Activated CD8-positive, alpha-beta T cell treated with anti-CD3 and anti-CD28 coated beads, Interleukin-2, amount 10 ng/mL, durations not matched to agents 7 days and 5 days (primary cell): ENCODE measurements at regions not wholly inside any gene's neighbourhood (a gene's known extent, or its start where the extent isn't known, plus 50 kb on each side); places are given as distances from the start of the nearest gene placed in this dataset.
A peak's percentile ranks its signal among the peaks of the same experiment; 100 is the strongest.
"Not testable (repeated sequence)": the region's sequence is repeated elsewhere in the genome, so short reads cannot be mapped to it uniquely, and the experiment has no call there.

ENCODE experiments used
- ATAC-seq: fragments of 150-1000 bp; cut with Tn5 transposase; one replicate; pipeline ENCODE4 v1.10.0; 2021; ENCODE audit warnings: moderate library complexity
- CTCF ChIA-PET: fragments of 350-600 bp; sonication (Branson Sonifier 250); formaldehyde crosslinking; loops from one replicate; lab custom pipeline; 2021; ENCODE audit warnings: antibody characterized with exemption; lab: Charles Lee
- POLR2A ChIA-PET: fragments of 350-600 bp; sonication (Branson Sonifier 250); formaldehyde crosslinking; loops from one replicate; lab custom pipeline; 2021; ENCODE audit warnings: antibody characterized with exemption; lab: Charles Lee
- DNase-seq: peaks from one replicate; pipeline ENCODE4 v3.0.0-alpha.2; 2020
- H3K27ac Mint-ChIP-seq: one replicate; pipeline ENCODE4 v1.8.0; 2021; ENCODE audit warnings: mild to moderate bottlenecking, mixed read lengths
- H3K27me3 Mint-ChIP-seq: one replicate; pipeline ENCODE4 v1.8.0; 2021; ENCODE audit warnings: low read depth, mixed read lengths
- H3K36me3 Mint-ChIP-seq: one replicate; pipeline ENCODE4 v1.8.0; 2021; ENCODE audit warnings: low read depth, mixed read lengths
- H3K4me1 Mint-ChIP-seq: one replicate; pipeline ENCODE4 v1.8.0; 2021; ENCODE audit warnings: low read depth, mixed read lengths
- H3K4me3 Mint-ChIP-seq: one replicate; pipeline ENCODE4 v1.8.0; 2021; ENCODE audit warnings: mild to moderate bottlenecking, mixed read lengths
- H3K9me3 Mint-ChIP-seq: one replicate; pipeline ENCODE4 v1.8.0; 2022; ENCODE audit warnings: mixed read lengths; ENCODE audit not compliant: insufficient read depth

DNA sequence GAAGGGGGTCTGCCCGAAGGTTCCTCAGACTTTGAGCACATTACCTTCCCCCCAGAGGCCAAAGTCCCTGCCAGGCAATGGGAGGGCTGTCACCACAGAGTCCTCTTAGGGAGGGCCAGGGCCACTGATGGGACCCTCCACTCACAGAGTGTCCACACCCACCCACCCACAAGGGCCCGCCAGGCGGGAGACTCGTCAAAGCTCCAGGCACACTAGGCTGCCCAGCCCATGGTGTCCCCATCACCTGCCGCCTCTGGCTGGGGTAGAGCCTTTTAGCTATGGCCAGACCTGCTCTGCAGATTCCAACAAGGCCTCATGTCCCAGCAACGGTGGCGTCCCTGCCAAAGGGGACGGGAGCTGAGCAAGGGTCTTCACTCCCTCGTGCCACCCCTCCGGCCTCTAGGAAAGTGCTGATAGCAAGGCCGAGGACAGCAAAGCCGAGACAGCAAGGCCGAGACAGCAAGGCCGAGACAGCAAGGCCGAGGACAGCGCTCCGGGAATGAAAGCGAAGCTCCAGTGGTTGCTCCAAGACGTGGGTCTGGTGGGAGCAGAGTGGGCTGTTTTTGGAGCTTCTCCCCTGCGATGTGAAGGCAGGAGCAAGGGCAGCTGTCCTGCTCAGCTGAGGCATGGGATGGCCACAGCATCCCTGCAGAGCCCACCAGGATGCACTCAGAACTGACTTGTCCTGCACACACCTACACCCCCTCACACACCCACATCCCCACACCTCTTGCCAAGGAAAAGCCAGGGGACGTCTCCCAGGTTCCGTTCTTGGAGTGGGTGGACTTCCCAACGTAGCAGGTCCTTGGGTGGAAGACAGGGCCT is 123.4 kb downstream of the CRYAA start:
- no peak overlapping the region for H3K4me3 Mint-ChIP-seq
- POLR2A ChIA-PET, result no interaction called here
- no peak for DNase-seq
- ATAC-seq, result no peak
- H3K27me3 Mint-ChIP-seq, result peaks cover 13% of the 10 kb centered on the region
- no peak overlapping the region for H3K27ac Mint-ChIP-seq
- peaks cover 10% of the 10 kb centered on the region for H3K4me1 Mint-ChIP-seq
- no peaks in the 10 kb centered on the region for H3K36me3 Mint-ChIP-seq
- H3K9me3 Mint-ChIP-seq, result no peaks in the 10 kb centered on the region
- CTCF ChIA-PET, result no interaction called here

DNA sequence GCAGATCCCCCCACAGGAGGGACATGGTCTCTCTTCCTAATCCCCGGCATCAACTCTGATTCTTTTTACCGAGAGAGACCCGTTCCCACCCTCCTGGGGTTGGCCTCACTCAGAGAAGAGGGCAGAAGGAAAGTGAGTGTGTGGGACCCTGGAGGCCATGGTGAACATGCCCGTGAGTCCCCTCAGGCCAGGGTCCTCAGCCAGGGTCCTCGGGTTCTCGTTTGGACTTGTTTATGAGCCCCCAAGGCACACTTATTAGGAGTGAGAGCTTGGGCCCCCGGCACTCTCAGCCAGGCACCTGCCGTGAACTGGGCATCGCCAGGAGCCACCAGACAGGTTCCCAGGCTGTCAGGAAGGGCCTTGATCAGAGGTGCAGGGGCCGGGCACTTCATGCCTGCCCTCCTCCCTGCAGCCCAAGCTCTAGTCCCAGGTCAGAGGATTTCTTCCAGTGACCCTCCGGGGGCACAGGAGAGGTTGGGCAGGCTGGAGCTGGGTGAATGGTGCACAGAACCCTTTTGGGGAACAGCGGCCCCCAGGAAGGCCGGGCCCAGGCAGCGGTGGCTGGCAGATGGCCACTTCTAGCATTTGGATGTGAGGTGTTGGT is 122.6 kb downstream of the CRYAA start:
- Mint-ChIP-seq H3K9me3 (no peaks in the 10 kb centered on the region), H3K4me1 (peaks cover 16% of the 10 kb centered on the region), H3K4me3 (no peak overlapping the region), H3K27me3 (peaks cover 13% of the 10 kb centered on the region), H3K27ac (no peak overlapping the region), H3K36me3 (no peaks in the 10 kb centered on the region)
- no peak for ATAC-seq
- ChIA-PET POLR2A (no interaction called here), CTCF (no interaction called here)
- no peak for DNase-seq

DNA sequence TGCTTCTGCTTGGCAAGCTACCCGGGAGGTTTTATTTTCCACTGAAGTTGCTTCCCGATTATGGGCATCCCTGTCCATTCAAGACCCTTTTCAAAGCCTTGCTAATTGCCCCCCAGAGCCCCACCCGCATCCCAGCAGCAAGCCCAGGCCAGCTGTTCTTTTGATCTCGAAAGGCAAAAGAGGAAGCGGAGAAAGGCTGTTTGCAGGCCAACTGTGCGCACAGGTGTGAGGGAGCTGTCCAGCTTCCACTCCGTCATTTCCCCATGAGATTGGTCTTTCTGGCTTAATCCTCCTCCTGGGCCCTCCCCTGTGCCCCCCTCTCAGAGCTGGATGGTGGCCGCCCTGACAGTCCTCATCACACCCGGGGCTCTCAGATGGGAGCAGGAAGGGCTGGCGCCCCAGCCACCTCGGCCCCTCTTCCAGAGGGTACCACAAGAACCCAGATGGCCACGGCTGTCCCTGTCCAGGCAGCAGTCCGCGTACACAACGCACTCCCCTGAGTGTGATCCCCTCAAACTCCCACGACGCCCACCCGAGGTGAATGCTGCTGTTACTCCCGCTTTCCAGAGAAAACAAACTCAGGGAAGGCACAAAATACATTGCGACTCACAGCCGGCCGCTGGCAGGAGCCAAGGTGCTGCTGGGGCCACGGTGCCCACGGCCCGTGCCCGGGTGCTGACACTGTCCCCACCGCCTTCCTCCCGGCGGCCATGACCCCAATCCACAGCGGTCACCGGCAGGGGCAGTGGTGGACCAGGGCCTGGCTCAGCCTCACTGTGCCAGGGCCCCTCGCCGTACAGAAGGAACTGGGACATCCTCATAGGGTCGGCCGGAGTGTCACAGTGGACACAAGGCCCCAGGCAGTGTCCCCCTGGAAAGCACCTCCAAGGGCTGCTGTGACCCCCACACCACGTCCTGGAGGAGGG is 121.9 kb downstream of the CRYAA start:
- Mint-ChIP-seq H3K4me1 (peaks cover 16% of the 10 kb centered on the region), H3K9me3 (no peaks in the 10 kb centered on the region), H3K27me3 (peaks cover 13% of the 10 kb centered on the region), H3K4me3 (no peak overlapping the region), H3K36me3 (no peaks in the 10 kb centered on the region), H3K27ac (no peak overlapping the region)
- no peak for DNase-seq
- no peak for ATAC-seq
- POLR2A ChIA-PET, result no interaction called here
- CTCF ChIA-PET, result no interaction called here

GRCh38 chr21:43289966-43290365 is 121.2 kb downstream of the CRYAA start:
- no peak overlapping the region for H3K4me3 Mint-ChIP-seq
- no peaks in the 10 kb centered on the region for H3K36me3 Mint-ChIP-seq
- H3K27ac Mint-ChIP-seq, result no peak overlapping the region
- DNase-seq, result no peak
- CTCF ChIA-PET, result no interaction called here
- peaks cover 16% of the 10 kb centered on the region for H3K4me1 Mint-ChIP-seq
- ATAC-seq, result no peak
- POLR2A ChIA-PET, result no interaction called here
- peaks cover 7% of the 10 kb centered on the region for H3K27me3 Mint-ChIP-seq
- no peaks in the 10 kb centered on the region for H3K9me3 Mint-ChIP-seq

DNA sequence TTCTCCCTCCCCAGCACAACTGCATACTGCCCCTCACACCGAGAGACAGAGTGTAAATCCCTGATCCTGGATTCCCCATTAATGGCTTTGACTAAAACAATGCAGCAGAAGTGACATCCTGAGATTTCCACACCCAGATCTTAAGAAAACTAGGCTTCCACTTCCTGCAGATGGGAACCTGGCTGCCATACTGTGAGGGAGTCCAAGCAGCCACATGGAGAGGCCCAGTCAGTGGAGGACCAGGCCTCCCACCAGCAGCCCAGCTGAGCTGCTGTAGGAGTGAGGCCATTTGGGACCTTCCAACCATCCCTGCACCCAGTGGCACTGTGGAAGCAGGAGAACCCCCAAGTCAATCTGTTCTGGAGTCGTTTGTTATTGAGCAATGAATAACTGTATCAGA is 120.6 kb downstream of the CRYAA start:
- ATAC-seq (no peak), DNase-seq (no peak)
- Mint-ChIP-seq H3K4me1 (peaks cover 16% of the 10 kb centered on the region), H3K4me3 (no peak overlapping the region), H3K9me3 (no peaks in the 10 kb centered on the region), H3K36me3 (no peaks in the 10 kb centered on the region), H3K27me3 (peaks cover 3% of the 10 kb centered on the region), H3K27ac (no peak overlapping the region)
- POLR2A ChIA-PET, result no interaction called here
- CTCF ChIA-PET, result no interaction called here

DNA sequence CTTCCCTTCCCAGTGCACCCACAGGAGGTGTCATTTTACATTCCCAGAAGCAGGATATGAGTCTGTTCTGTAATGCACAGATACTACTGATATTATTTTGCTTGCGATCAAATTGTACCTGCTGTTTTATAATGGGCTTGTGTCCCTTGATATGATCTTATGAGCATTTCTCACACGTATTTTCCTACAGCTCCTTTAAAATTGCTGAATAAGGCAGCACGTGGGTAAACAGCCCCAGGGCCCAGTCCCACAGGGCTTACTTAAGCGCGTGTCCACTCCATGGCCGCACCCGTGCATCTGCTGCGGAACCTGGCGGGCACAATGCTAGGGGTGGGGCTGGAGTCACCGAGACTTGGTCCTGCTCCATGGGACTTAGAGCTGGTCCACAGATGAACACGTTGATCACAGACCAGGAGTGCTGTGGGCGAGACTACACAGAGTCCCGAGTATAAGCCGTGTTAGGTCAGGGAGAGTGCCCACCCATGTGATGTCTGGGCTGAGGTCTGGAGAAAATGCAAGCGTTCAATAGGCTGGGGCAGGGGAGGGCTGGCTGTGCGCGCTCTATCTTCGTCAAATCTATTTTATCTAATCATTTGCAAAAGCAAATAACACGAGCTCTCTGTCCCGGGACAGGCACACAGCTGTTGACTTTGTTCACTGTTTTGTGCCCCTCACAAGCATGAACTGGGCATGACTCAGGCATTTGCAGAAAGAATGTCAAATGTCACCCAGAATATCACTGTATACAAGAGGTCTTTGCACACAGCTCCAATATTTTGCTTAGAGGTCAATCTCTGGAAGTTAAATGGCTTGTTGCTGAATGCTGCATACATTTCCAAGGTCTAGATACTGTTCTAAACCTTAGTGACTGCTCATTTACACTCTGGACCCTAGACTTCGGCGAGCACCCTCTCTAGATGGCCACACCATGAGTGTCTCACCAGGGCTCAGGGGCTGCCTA is 119.3 kb downstream of the CRYAA start:
- Mint-ChIP-seq H3K27me3 (no peaks in the 10 kb centered on the region), H3K4me1 (peaks cover 14% of the 10 kb centered on the region), H3K9me3 (no peaks in the 10 kb centered on the region), H3K36me3 (no peaks in the 10 kb centered on the region), H3K27ac (no peak overlapping the region), H3K4me3 (no peak overlapping the region)
- ChIA-PET CTCF (no interaction called here), POLR2A (no interaction called here)
- no peak for DNase-seq
- ATAC-seq, result no peak

DNA sequence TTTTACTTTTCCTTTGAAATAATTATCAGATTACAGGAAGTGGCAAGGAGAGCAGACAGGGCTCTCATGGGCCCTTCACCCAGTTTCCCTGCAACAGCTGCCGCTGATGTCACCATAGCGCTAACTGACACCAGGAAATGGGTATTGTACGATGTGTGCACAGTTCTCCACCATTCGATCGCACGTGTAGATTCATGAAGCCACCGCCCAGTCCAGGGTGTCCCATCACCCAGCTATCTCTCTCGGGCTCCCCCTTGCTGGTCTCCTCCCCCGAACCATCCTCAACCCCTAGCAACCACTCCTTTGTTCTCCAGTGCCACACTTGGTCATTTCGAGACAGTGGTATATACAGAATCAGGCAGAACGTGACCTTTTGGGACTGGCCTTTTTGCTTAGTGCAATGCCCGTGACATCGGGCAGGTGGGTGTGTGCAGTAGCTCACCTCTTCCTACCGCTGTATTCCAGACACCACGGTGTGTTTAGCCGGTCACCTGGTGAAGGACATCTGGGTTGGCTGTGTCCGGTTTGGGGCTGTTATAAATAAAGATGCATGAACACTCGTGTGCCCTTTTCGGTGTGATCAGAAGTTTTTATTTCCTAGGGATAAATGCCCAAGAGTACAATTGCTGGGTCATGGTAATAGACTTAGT is 118.4 kb downstream of the CRYAA start:
- Mint-ChIP-seq H3K27ac (peak overlapping the region; percentile 69), H3K9me3 (no peaks in the 10 kb centered on the region), H3K27me3 (no peaks in the 10 kb centered on the region), H3K4me3 (no peak overlapping the region), H3K4me1 (peaks cover 11% of the 10 kb centered on the region), H3K36me3 (no peaks in the 10 kb centered on the region)
- DNase-seq (peak; percentile 53), ATAC-seq (peak; percentile 72)
- POLR2A ChIA-PET, result no interaction called here
- CTCF ChIA-PET, result no interaction called here

- DNase-seq (no peak), ATAC-seq (no peak)
- peaks cover 10% of the 10 kb centered on the region for H3K4me1 Mint-ChIP-seq
- no peaks in the 10 kb centered on the region for H3K27me3 Mint-ChIP-seq
- no peaks in the 10 kb centered on the region for H3K9me3 Mint-ChIP-seq
- POLR2A ChIA-PET, result no interaction called here
- H3K27ac Mint-ChIP-seq, result no peak overlapping the region
- H3K4me3 Mint-ChIP-seq, result no peak overlapping the region
- H3K36me3 Mint-ChIP-seq, result no peaks in the 10 kb centered on the region
- CTCF ChIA-PET, result no interaction called here
Observed at GRCh38 chr21:43286196-43286595, 117.4 kb downstream of the CRYAA start.

- no peak for ATAC-seq
- Mint-ChIP-seq H3K4me3 (no peak overlapping the region), H3K27ac (no peak overlapping the region), H3K36me3 (no peaks in the 10 kb centered on the region), H3K4me1 (peaks cover 10% of the 10 kb centered on the region), H3K9me3 (no peaks in the 10 kb centered on the region), H3K27me3 (no peaks in the 10 kb centered on the region)
- DNase-seq, result no peak
- ChIA-PET POLR2A (no interaction called here), CTCF (no interaction called here)
Observed at GRCh38 chr21:43284700-43285099, 115.9 kb downstream of the CRYAA start.

GRCh38 chr21:43284238-43284637 is 115.4 kb downstream of the CRYAA start:
- Mint-ChIP-seq H3K9me3 (no peaks in the 10 kb centered on the region), H3K27ac (no peak overlapping the region), H3K4me3 (no peak overlapping the region), H3K27me3 (no peaks in the 10 kb centered on the region), H3K4me1 (peaks cover 10% of the 10 kb centered on the region), H3K36me3 (no peaks in the 10 kb centered on the region)
- POLR2A ChIA-PET, result no interaction called here
- ATAC-seq, result no peak
- no peak for DNase-seq
- CTCF ChIA-PET, result no interaction called here

DNA sequence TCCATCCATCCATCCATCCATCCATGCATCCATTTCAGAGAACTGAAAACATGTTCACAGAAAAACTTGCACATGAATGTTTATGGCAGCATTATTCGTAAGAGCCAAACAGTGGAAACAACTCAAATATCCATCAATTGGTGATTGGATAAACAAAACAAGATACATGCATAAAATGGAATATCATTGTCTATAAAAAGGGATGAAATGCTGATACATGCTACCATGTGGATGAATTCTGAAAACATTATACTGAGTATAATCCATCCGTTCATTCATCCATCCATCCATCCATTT is 115.1 kb downstream of the CRYAA start:
- CTCF ChIA-PET, H3K27ac Mint-ChIP-seq, H3K9me3 Mint-ChIP-seq, H3K4me3 Mint-ChIP-seq, DNase-seq, H3K36me3 Mint-ChIP-seq, ATAC-seq, H3K4me1 Mint-ChIP-seq, H3K27me3 Mint-ChIP-seq, POLR2A ChIA-PET: not testable (repeated sequence)
